GM23338 (cell line): ENCODE measurements at regions not wholly inside any gene's neighbourhood (a gene's known extent, or its start where the extent isn't known, plus 50 kb on each side); places are given as distances from the start of the nearest gene placed in this dataset.

Experiments used
- ATAC-seq: fragments of 200-7000 bp; cut with Tn5 transposase; 3 replicates; pipeline ENCODE4 v1.9.1; 2020
- DNase-seq: peaks from one replicate; pipeline ENCODE4 v3.0.0-alpha.2; 2015; ENCODE audit warnings: low spot score
- H2AFZ ChIP-seq: fragments of 200-600 bp; sonication (generic); 2 replicates; pipeline ENCODE4 v1.8.0; 2016; ENCODE audit warnings: antibody characterized with exemption, mild to moderate bottlenecking, moderate library complexity
- H3F3A ChIP-seq: fragments of 200-600 bp; sonication (generic); replicated peaks from 2 replicates; pipeline ENCODE4 v1.8.0; 2017; ENCODE audit warnings: antibody characterized with exemption, mixed run types, low read depth
- H3K27ac ChIP-seq: fragments of 200-600 bp; sonication (generic); 2 replicates; pipeline ENCODE4 v1.6.1; 2016; ENCODE audit warnings: low read depth
- H3K27me3 ChIP-seq: fragments of 200-600 bp; sonication (generic); 2 replicates; pipeline ENCODE4 v1.8.0; 2016; ENCODE audit warnings: mild to moderate bottlenecking, mixed run types, moderate library complexity; ENCODE audit not compliant: insufficient read depth
- H3K36me3 ChIP-seq: fragments of 200-600 bp; sonication (generic); 2 replicates; pipeline ENCODE4 v1.8.0; 2016; ENCODE audit warnings: mild to moderate bottlenecking; ENCODE audit not compliant: insufficient read depth
- H3K4me1 ChIP-seq: fragments of 200-600 bp; sonication (generic); 2 replicates; pipeline ENCODE4 v1.8.0; 2016; ENCODE audit warnings: mild to moderate bottlenecking, moderate library complexity; ENCODE audit not compliant: insufficient read depth
- H3K4me2 ChIP-seq: fragments of 200-600 bp; sonication (generic); 2 replicates; pipeline ENCODE4 v1.7.1; 2017; ENCODE audit warnings: mixed run types
- H3K4me3 ChIP-seq: fragments of 200-600 bp; sonication (generic); 2 replicates; pipeline ENCODE4 v1.6.1; 2016; ENCODE audit warnings: mixed run types
- H3K79me2 ChIP-seq: fragments of 200-600 bp; sonication (generic); replicated peaks from 2 replicates; pipeline ENCODE4 v1.8.0; 2017; ENCODE audit warnings: mild to moderate bottlenecking; ENCODE audit not compliant: insufficient read depth
- H3K9me2 ChIP-seq: fragments of 200-600 bp; sonication (generic); 2 replicates; pipeline ENCODE4 v1.8.0; 2017; ENCODE audit not compliant: insufficient read depth
- H4K20me1 ChIP-seq: fragments of 200-600 bp; sonication (generic); replicated peaks from 2 replicates; pipeline ENCODE4 v1.8.0; 2017; ENCODE audit warnings: mild to moderate bottlenecking; ENCODE audit not compliant: insufficient read depth
- H3K27ac Mint-ChIP-seq: 2 replicates; pipeline ENCODE4 v1.8.0; 2020; ENCODE audit warnings: inconsistent platforms, mild to moderate bottlenecking, moderate library complexity, mixed read lengths
- H3K27me3 Mint-ChIP-seq: 3 replicates; pipeline ENCODE4 v1.8.0; 2022; ENCODE audit warnings: low read depth, mild to moderate bottlenecking, moderate library complexity, mixed read lengths, inconsistent platforms; ENCODE audit not compliant: insufficient read depth, poor library complexity
- H3K36me3 Mint-ChIP-seq: 3 replicates; pipeline ENCODE4 v1.8.0; 2021; ENCODE audit warnings: low read depth, mild to moderate bottlenecking, inconsistent platforms, moderate library complexity, mixed read lengths
- H3K4me1 Mint-ChIP-seq: 3 replicates; pipeline ENCODE4 v1.8.0; 2020; ENCODE audit warnings: mild to moderate bottlenecking, inconsistent platforms, mixed read lengths
- H3K4me3 Mint-ChIP-seq: 3 replicates; pipeline ENCODE4 v1.8.0; 2021; ENCODE audit warnings: moderate library complexity, mild to moderate bottlenecking, inconsistent platforms, mixed read lengths
- H3K9me3 Mint-ChIP-seq: 3 replicates; pipeline ENCODE4 v1.8.0; 2020; ENCODE audit warnings: moderate library complexity, mild to moderate bottlenecking, inconsistent platforms, mixed read lengths
- CREB1 ChIP-seq: fragments of 250-450 bp; sonication (Bioruptor Pico); IDR thresholded peaks from 2 replicates; pipeline ENCODE4 v1.5.0; 2020; ENCODE audit warnings: low read depth, mild to moderate bottlenecking, moderate library complexity
- CTCF ChIP-seq, 2 experiments: fragments of 200-600 bp in 1 of 2; sonication (generic) in 1 of 2; conservative IDR thresholded peaks; 2 replicates each; pipeline versions ENCODE4 v1.5.1 to v1.6.1; 2016 to 2017; ENCODE audit warnings: antibody characterized with exemption in 2 of 2, low read depth in 2 of 2, mild to moderate bottlenecking in 2 of 2, moderate library complexity in 1 of 2
- EZH2 ChIP-seq: fragments of 200-600 bp; sonication (generic); IDR thresholded peaks from one replicate; pipeline ENCODE4 v1.8.0; 2017; ENCODE audit warnings: antibody characterized with exemption, mild to moderate bottlenecking, low read depth; ENCODE audit not compliant: unreplicated experiment
- EZH2phosphoT487 ChIP-seq: fragments of 200-600 bp; sonication (generic); IDR thresholded peaks from one replicate; pipeline ENCODE4 v1.8.1; 2018; ENCODE audit warnings: antibody characterized with exemption; ENCODE audit not compliant: unreplicated experiment
- JUNB ChIP-seq: IDR thresholded peaks from one replicate; pipeline ENCODE4 v1.6.1; 2016; ENCODE audit warnings: antibody characterized with exemption; ENCODE audit not compliant: unreplicated experiment
- NANOG ChIP-seq: IDR thresholded peaks from 2 replicates; pipeline ENCODE4 v1.6.1; 2016; ENCODE audit warnings: antibody characterized with exemption, borderline replicate concordance
- POLR2AphosphoS5 ChIP-seq: IDR thresholded peaks from 2 replicates; pipeline ENCODE4 v1.6.1; 2016; ENCODE audit warnings: antibody characterized with exemption, low read depth
- STAT1 ChIP-seq: IDR thresholded peaks from one replicate; pipeline ENCODE4 v1.6.1; 2016; ENCODE audit warnings: antibody characterized with exemption; ENCODE audit not compliant: unreplicated experiment
- ZNF114 ChIP-seq: fragments of 250-450 bp; sonication (Bioruptor Pico); IDR thresholded peaks from 2 replicates; pipeline ENCODE4 v1.5.0; 2020; ENCODE audit warnings: mild to moderate bottlenecking, moderate library complexity
- ZNF331 ChIP-seq: fragments of 250-450 bp; sonication (Bioruptor Pico); IDR thresholded peaks from 2 replicates; pipeline ENCODE4 v1.5.0; 2020; ENCODE audit warnings: low read depth, mild to moderate bottlenecking, moderate library complexity
- TF ChIP-seq, protein P1 (sequence below): IDR thresholded peaks from one replicate; pipeline ENCODE4 v1.6.1; 2018; ENCODE audit warnings: antibody characterized with exemption; ENCODE audit not compliant: unreplicated experiment
- TF ChIP-seq, protein P2 (sequence below): fragments of 250-450 bp; sonication (Bioruptor Pico); IDR thresholded peaks from 2 replicates; pipeline ENCODE4 v1.5.0; 2020; ENCODE audit warnings: mild to moderate bottlenecking, moderate library complexity
- TF ChIP-seq, protein P3 (sequence below): IDR thresholded peaks from 2 replicates; pipeline ENCODE4 v1.6.1; 2016; ENCODE audit warnings: antibody characterized with exemption

- H3F3A ChIP-seq = no peaks in the 10 kb centered on the region
- no peaks in the 10 kb centered on the region; the same call in 2 of the 3 replicates for H3K9me3 Mint-ChIP-seq
- no peaks in the 10 kb centered on the region for H3K79me2 ChIP-seq
- no peaks in the 10 kb centered on the region for H4K20me1 ChIP-seq
- TF ChIP-seq POLR2AphosphoS5 (no peak), ZNF331 (CRISPR knock-in tag) (no peak), CTCF (conservative IDR thresholded peaks at IDR 0.05; ENCODE audit: low read depth in 2 of 2) (no peak), JUNB (no peak), ZNF114 (CRISPR knock-in tag) (no peak), EZH2 (no peak), NANOG (no peak), EZH2phosphoT487 (no peak), STAT1 (no peak), CREB1 (no peak)
- TF ChIP-seq, protein P1, sequence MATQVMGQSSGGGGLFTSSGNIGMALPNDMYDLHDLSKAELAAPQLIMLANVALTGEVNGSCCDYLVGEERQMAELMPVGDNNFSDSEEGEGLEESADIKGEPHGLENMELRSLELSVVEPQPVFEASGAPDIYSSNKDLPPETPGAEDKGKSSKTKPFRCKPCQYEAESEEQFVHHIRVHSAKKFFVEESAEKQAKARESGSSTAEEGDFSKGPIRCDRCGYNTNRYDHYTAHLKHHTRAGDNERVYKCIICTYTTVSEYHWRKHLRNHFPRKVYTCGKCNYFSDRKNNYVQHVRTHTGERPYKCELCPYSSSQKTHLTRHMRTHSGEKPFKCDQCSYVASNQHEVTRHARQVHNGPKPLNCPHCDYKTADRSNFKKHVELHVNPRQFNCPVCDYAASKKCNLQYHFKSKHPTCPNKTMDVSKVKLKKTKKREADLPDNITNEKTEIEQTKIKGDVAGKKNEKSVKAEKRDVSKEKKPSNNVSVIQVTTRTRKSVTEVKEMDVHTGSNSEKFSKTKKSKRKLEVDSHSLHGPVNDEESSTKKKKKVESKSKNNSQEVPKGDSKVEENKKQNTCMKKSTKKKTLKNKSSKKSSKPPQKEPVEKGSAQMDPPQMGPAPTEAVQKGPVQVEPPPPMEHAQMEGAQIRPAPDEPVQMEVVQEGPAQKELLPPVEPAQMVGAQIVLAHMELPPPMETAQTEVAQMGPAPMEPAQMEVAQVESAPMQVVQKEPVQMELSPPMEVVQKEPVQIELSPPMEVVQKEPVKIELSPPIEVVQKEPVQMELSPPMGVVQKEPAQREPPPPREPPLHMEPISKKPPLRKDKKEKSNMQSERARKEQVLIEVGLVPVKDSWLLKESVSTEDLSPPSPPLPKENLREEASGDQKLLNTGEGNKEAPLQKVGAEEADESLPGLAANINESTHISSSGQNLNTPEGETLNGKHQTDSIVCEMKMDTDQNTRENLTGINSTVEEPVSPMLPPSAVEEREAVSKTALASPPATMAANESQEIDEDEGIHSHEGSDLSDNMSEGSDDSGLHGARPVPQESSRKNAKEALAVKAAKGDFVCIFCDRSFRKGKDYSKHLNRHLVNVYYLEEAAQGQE = no peak
- TF ChIP-seq, protein P2, sequence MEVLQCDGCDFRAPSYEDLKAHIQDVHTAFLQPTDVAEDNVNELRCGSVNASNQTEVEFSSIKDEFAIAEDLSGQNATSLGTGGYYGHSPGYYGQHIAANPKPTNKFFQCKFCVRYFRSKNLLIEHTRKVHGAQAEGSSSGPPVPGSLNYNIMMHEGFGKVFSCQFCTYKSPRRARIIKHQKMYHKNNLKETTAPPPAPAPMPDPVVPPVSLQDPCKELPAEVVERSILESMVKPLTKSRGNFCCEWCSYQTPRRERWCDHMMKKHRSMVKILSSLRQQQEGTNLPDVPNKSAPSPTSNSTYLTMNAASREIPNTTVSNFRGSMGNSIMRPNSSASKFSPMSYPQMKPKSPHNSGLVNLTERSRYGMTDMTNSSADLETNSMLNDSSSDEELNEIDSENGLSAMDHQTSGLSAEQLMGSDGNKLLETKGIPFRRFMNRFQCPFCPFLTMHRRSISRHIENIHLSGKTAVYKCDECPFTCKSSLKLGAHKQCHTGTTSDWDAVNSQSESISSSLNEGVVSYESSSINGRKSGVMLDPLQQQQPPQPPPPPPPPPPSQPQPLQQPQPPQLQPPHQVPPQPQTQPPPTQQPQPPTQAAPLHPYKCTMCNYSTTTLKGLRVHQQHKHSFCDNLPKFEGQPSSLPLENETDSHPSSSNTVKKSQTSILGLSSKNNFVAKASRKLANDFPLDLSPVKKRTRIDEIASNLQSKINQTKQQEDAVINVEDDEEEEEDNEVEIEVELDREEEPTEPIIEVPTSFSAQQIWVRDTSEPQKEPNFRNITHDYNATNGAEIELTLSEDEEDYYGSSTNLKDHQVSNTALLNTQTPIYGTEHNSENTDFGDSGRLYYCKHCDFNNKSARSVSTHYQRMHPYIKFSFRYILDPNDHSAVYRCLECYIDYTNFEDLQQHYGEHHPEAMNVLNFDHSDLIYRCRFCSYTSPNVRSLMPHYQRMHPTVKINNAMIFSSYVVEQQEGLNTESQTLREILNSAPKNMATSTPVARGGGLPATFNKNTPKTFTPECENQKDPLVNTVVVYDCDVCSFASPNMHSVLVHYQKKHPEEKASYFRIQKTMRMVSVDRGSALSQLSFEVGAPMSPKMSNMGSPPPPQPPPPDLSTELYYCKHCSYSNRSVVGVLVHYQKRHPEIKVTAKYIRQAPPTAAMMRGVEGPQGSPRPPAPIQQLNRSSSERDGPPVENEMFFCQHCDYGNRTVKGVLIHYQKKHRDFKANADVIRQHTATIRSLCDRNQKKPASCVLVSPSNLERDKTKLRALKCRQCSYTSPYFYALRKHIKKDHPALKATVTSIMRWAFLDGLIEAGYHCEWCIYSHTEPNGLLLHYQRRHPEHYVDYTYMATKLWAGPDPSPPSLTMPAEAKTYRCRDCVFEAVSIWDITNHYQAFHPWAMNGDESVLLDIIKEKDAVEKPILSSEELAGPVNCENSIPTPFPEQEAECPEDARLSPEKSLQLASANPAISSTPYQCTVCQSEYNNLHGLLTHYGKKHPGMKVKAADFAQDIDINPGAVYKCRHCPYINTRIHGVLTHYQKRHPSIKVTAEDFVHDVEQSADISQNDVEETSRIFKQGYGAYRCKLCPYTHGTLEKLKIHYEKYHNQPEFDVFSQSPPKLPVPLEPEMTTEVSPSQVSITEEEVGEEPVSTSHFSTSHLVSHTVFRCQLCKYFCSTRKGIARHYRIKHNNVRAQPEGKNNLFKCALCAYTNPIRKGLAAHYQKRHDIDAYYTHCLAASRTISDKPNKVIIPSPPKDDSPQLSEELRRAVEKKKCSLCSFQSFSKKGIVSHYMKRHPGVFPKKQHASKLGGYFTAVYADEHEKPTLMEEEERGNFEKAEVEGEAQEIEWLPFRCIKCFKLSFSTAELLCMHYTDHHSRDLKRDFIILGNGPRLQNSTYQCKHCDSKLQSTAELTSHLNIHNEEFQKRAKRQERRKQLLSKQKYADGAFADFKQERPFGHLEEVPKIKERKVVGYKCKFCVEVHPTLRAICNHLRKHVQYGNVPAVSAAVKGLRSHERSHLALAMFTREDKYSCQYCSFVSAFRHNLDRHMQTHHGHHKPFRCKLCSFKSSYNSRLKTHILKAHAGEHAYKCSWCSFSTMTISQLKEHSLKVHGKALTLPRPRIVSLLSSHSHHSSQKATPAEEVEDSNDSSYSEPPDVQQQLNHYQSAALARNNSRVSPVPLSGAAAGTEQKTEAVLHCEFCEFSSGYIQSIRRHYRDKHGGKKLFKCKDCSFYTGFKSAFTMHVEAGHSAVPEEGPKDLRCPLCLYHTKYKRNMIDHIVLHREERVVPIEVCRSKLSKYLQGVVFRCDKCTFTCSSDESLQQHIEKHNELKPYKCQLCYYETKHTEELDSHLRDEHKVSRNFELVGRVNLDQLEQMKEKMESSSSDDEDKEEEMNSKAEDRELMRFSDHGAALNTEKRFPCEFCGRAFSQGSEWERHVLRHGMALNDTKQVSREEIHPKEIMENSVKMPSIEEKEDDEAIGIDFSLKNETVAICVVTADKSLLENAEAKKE (CRISPR knock-in tag) = no peak
- TF ChIP-seq, protein P3, sequence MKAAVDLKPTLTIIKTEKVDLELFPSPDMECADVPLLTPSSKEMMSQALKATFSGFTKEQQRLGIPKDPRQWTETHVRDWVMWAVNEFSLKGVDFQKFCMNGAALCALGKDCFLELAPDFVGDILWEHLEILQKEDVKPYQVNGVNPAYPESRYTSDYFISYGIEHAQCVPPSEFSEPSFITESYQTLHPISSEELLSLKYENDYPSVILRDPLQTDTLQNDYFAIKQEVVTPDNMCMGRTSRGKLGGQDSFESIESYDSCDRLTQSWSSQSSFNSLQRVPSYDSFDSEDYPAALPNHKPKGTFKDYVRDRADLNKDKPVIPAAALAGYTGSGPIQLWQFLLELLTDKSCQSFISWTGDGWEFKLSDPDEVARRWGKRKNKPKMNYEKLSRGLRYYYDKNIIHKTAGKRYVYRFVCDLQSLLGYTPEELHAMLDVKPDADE = no peak
- no peaks in the 10 kb centered on the region for H3K36me3 ChIP-seq
- ATAC-seq (no peak), DNase-seq (no peak)
- H3K9me2 ChIP-seq = no peaks in the 10 kb centered on the region
- H3K27me3 Mint-ChIP-seq = no peaks in the 10 kb centered on the region
- no peaks in the 10 kb centered on the region for H3K4me1 ChIP-seq
- H3K27me3 ChIP-seq = no peaks in the 10 kb centered on the region
- H3K4me3 Mint-ChIP-seq = no peak overlapping the region
- no peak overlapping the region for H2AFZ ChIP-seq
- H3K27ac ChIP-seq = no peak overlapping the region
- H3K4me2 ChIP-seq = no peak overlapping the region
- no peaks in the 10 kb centered on the region for H3K4me1 Mint-ChIP-seq
- H3K36me3 Mint-ChIP-seq = no peaks in the 10 kb centered on the region
- no peak overlapping the region for H3K4me3 ChIP-seq
- H3K27ac Mint-ChIP-seq = no peak overlapping the region
These were observed 171.4 kb downstream of the NFKBIZ start for GRCh38 chr3:102020735-102021134.
